Nephron (organoid): ENCODE measurements at regions not wholly inside any gene's neighbourhood (a gene's known extent, or its start where the extent isn't known, plus 50 kb on each side); places are given as distances from the start of the nearest gene placed in this dataset.
"Not testable (repeated sequence)": the region's sequence is repeated elsewhere in the genome, so short reads cannot be mapped to it uniquely, and the experiment has no call there.

Source experiments
- H3K27ac Mint-ChIP-seq, 3 experiments: 2 replicates each; pipeline ENCODE4 v1.8.0; 2020; ENCODE audit warnings: mixed read lengths in 3 of 3, mild to moderate bottlenecking in 2 of 3, moderate library complexity in 1 of 3
- H3K27me3 Mint-ChIP-seq: 2 replicates; pipeline ENCODE4 v1.8.0; 2021; ENCODE audit warnings: low read depth, mild to moderate bottlenecking, moderate library complexity, mixed read lengths
- H3K36me3 Mint-ChIP-seq: 2 replicates; pipeline ENCODE4 v1.8.0; 2020; ENCODE audit warnings: low read depth, mixed read lengths
- H3K4me1 Mint-ChIP-seq: 2 replicates; pipeline ENCODE4 v1.8.0; 2020; ENCODE audit warnings: mixed read lengths
- H3K4me3 Mint-ChIP-seq, 3 experiments: 2 replicates each; pipeline ENCODE4 v1.8.0; 2020; ENCODE audit warnings: mild to moderate bottlenecking in 3 of 3, mixed read lengths in 3 of 3, moderate library complexity in 2 of 3
- H3K9me3 Mint-ChIP-seq: 2 replicates; pipeline ENCODE4 v1.8.0; 2020; ENCODE audit warnings: mixed read lengths
- CTCF ChIP-seq, 3 experiments: fragments of 200-600 bp; sonication (generic); IDR thresholded peaks; one replicate each; pipeline ENCODE4 v1.5.0; 2021; ENCODE audit warnings: antibody characterized with exemption in 3 of 3; ENCODE audit not compliant: unreplicated experiment in 3 of 3

GRCh38 chr10:37010741-37011140 lies 114.7 kb upstream of the ANKRD30A start:
- H3K4me3 Mint-ChIP-seq = no peak overlapping the region
- H3K9me3 Mint-ChIP-seq = peaks cover 50% of the 10 kb centered on the region
- H3K4me1 Mint-ChIP-seq = no peaks in the 10 kb centered on the region
- H3K27me3 Mint-ChIP-seq = no peaks in the 10 kb centered on the region
- H3K27ac Mint-ChIP-seq = no peak overlapping the region
- H3K36me3 Mint-ChIP-seq = no peaks in the 10 kb centered on the region
- no peak for TF ChIP-seq CTCF (IDR thresholded peaks at IDR 0.05; ENCODE audit: unreplicated experiment in 3 of 3)

- not testable (repeated sequence) for H3K27ac Mint-ChIP-seq, H3K27me3 Mint-ChIP-seq, H3K4me3 Mint-ChIP-seq, H3K36me3 Mint-ChIP-seq, H3K4me1 Mint-ChIP-seq
- peaks cover 46% of the 10 kb centered on the region for H3K9me3 Mint-ChIP-seq
Observed at GRCh38 chr10:37008276-37008675, 117.1 kb upstream of the ANKRD30A start.

GRCh38 chr10:37003126-37003525 lies 122.3 kb upstream of the ANKRD30A start:
- peaks cover 42% of the 10 kb centered on the region for H3K9me3 Mint-ChIP-seq
- H3K4me3 Mint-ChIP-seq = no peak overlapping the region
- H3K36me3 Mint-ChIP-seq = no peaks in the 10 kb centered on the region
- no peak overlapping the region for H3K27ac Mint-ChIP-seq
- H3K27me3 Mint-ChIP-seq = no peaks in the 10 kb centered on the region
- no peak for TF ChIP-seq CTCF (IDR thresholded peaks at IDR 0.05; ENCODE audit: unreplicated experiment in 3 of 3)
- H3K4me1 Mint-ChIP-seq = no peaks in the 10 kb centered on the region

- H3K9me3 Mint-ChIP-seq = peaks cover 45% of the 10 kb centered on the region
- H3K4me3 Mint-ChIP-seq, H3K4me1 Mint-ChIP-seq, H3K36me3 Mint-ChIP-seq, H3K27me3 Mint-ChIP-seq, H3K27ac Mint-ChIP-seq: not testable (repeated sequence)
Observed at GRCh38 chr10:36995806-36996205, 129.6 kb upstream of the ANKRD30A start.

- Mint-ChIP-seq H3K9me3 (peaks cover 44% of the 10 kb centered on the region), H3K4me3 (no peak overlapping the region), H3K27ac (no peak overlapping the region), H3K36me3 (no peaks in the 10 kb centered on the region), H3K27me3 (no peaks in the 10 kb centered on the region), H3K4me1 (no peaks in the 10 kb centered on the region)
- TF ChIP-seq CTCF (IDR thresholded peaks at IDR 0.05; ENCODE audit: unreplicated experiment in 3 of 3) = no peak
Observed at GRCh38 chr10:36994886-36995285, 130.5 kb upstream of the ANKRD30A start.

- H3K27ac Mint-ChIP-seq = no peak overlapping the region
- no peaks in the 10 kb centered on the region for H3K27me3 Mint-ChIP-seq
- no peak overlapping the region for H3K4me3 Mint-ChIP-seq
- no peak for TF ChIP-seq CTCF (IDR thresholded peaks at IDR 0.05; ENCODE audit: unreplicated experiment in 3 of 3)
- H3K36me3 Mint-ChIP-seq = no peaks in the 10 kb centered on the region
- H3K4me1 Mint-ChIP-seq = no peaks in the 10 kb centered on the region
- peaks cover 40% of the 10 kb centered on the region for H3K9me3 Mint-ChIP-seq
Observed at GRCh38 chr10:36989233-36989632, 136.2 kb upstream of the ANKRD30A start.

- Mint-ChIP-seq H3K36me3 (no peaks in the 10 kb centered on the region), H3K4me3 (no peak overlapping the region), H3K27me3 (no peaks in the 10 kb centered on the region), H3K27ac (no peak overlapping the region), H3K9me3 (peaks cover 37% of the 10 kb centered on the region), H3K4me1 (no peaks in the 10 kb centered on the region)
- no peak for TF ChIP-seq CTCF (IDR thresholded peaks at IDR 0.05; ENCODE audit: unreplicated experiment in 3 of 3)
Observed at GRCh38 chr10:36946598-36946997, 178.8 kb upstream of the ANKRD30A start.
